DND-41 (cell line): ENCODE measurements at regions not wholly inside any gene's neighbourhood (a gene's known extent, or its start where the extent isn't known, plus 50 kb on each side); places are given as distances from the start of the nearest gene placed in this dataset.

Source experiments
- CTCF ChIP-seq: IDR thresholded peaks from 2 replicates; pipeline ENCODE4 v1.5.1; 2012; ENCODE audit warnings: borderline replicate concordance, low read length, moderate library complexity, mild to moderate bottlenecking; ENCODE audit not compliant: poor library complexity, severe bottlenecking; ENCODE audit errors: extremely low read depth
- EZH2 ChIP-seq: IDR thresholded peaks from 3 replicates; pipeline ENCODE4 v1.6.1; 2012; ENCODE audit warnings: borderline replicate concordance, low read depth, mild to moderate bottlenecking, moderate library complexity, low read length, inconsistent platforms; ENCODE audit not compliant: severe bottlenecking

- no peak for TF ChIP-seq CTCF
- TF ChIP-seq EZH2: no peak
Measured at GRCh38 chr11:82404981-82405380, 328.7 kb downstream of the FAM181B start.
